ENCODE measurements at regions not wholly inside any gene's neighbourhood (a gene's known extent, or its start where the extent isn't known, plus 50 kb on each side); places are given as distances from the start of the nearest gene placed in this dataset.

DNA sequence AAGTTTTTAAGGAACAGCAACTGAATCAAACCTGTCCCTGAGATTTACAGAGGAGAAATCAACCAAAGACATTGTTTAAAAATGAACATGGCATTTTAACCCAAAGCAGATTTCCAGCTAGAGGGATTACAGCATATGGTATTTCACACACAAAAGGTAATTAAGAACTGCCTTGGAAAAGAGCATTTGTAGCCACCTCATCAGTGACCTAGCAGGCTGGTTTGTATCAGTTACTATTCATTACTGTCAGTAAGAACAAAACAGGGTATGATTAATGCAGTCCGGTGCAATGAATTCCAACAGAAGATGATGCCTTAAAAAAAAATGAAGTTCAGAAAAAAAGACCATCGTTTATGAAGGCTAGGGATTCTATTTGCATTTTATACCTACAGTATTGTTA is 219.9 kb downstream of the CHD9NB start:
- TF ChIP-seq CTCF (IDR thresholded peaks at IDR 0.05), result no peak
- no peak for TF ChIP-seq POLR2A (IDR thresholded peaks at IDR 0.05)
